H9 (cell line): ENCODE measurements at regions not wholly inside any gene's neighbourhood (a gene's known extent, or its start where the extent isn't known, plus 50 kb on each side); places are given as distances from the start of the nearest gene placed in this dataset.

Source experiments
- DNase-seq: peaks from one replicate; pipeline ENCODE4 v3.0.0-alpha.2; 2017
- H2AFZ ChIP-seq: one replicate; pipeline ENCODE4 v1.6.1; 2013; ENCODE audit warnings: mild to moderate bottlenecking, low read length, control low read depth, moderate library complexity
- H2AK5ac ChIP-seq: 2 replicates; pipeline ENCODE4 v1.6.1; 2013; ENCODE audit warnings: low read length, control low read depth, mixed read lengths; ENCODE audit not compliant: insufficient read length
- H2BK120ac ChIP-seq: one replicate; pipeline ENCODE4 v1.6.1; 2013; ENCODE audit warnings: low read depth, mild to moderate bottlenecking, low read length, control low read depth, inconsistent platforms; ENCODE audit not compliant: poor library complexity, severe bottlenecking
- H2BK12ac ChIP-seq: 2 replicates; pipeline ENCODE4 v1.6.1; 2013; ENCODE audit warnings: low read length, control low read depth, mixed read lengths, low read depth; ENCODE audit not compliant: insufficient read length
- H2BK15ac ChIP-seq: 2 replicates; pipeline ENCODE4 v1.6.1; 2013; ENCODE audit warnings: low read depth, low read length, control low read depth
- H2BK20ac ChIP-seq: one replicate; pipeline ENCODE4 v1.6.1; 2013; ENCODE audit warnings: low read depth, mild to moderate bottlenecking, low read length, control low read depth, inconsistent platforms; ENCODE audit not compliant: poor library complexity, severe bottlenecking
- H2BK5ac ChIP-seq: 2 replicates; pipeline ENCODE4 v1.6.1; 2013; ENCODE audit warnings: low read length, control low read depth, mixed read lengths; ENCODE audit not compliant: insufficient read length
- H3K14ac ChIP-seq: 2 replicates; pipeline ENCODE4 v1.6.1; 2013; ENCODE audit warnings: low read length, control low read depth; ENCODE audit not compliant: insufficient read depth
- H3K18ac ChIP-seq: 2 replicates; pipeline ENCODE4 v1.6.1; 2013; ENCODE audit warnings: low read depth, mild to moderate bottlenecking, mixed read lengths, low read length, control low read depth; ENCODE audit not compliant: insufficient read length
- H3K23ac ChIP-seq: 2 replicates; pipeline ENCODE4 v1.6.1; 2013; ENCODE audit warnings: low read length, control low read depth, mixed read lengths, low read depth; ENCODE audit not compliant: insufficient read length
- H3K23me2 ChIP-seq: 2 replicates; pipeline ENCODE4 v1.6.1; 2013; ENCODE audit warnings: low read depth, mild to moderate bottlenecking, mixed read lengths, low read length, control low read depth; ENCODE audit not compliant: insufficient read length, poor library complexity, severe bottlenecking
- H3K27ac ChIP-seq: 2 replicates; pipeline ENCODE4 v1.5.1; 2013; ENCODE audit warnings: low read length, control low read depth, mixed read lengths, low read depth; ENCODE audit not compliant: insufficient read length
- H3K27me3 ChIP-seq: 2 replicates; pipeline ENCODE4 v1.6.1; 2013; ENCODE audit warnings: low read length, control low read depth, inconsistent platforms; ENCODE audit not compliant: insufficient read depth
- H3K4ac ChIP-seq: 2 replicates; pipeline ENCODE4 v1.6.1; 2013; ENCODE audit warnings: low read depth, mild to moderate bottlenecking, control low read depth, inconsistent platforms, low read length, moderate library complexity
- H3K4me1 ChIP-seq: 2 replicates; pipeline ENCODE4 v1.6.1; 2013; ENCODE audit warnings: low read length, control low read depth, inconsistent platforms; ENCODE audit not compliant: insufficient read depth
- H3K4me2 ChIP-seq: 2 replicates; pipeline ENCODE4 v1.6.1; 2013; ENCODE audit warnings: low read length, control low read depth, mixed read lengths; ENCODE audit not compliant: insufficient read length, insufficient read depth
- H3K56ac ChIP-seq: 2 replicates; pipeline ENCODE4 v1.6.1; 2013; ENCODE audit warnings: low read depth, mild to moderate bottlenecking, mixed read lengths, low read length, control low read depth; ENCODE audit not compliant: insufficient read length
- H3K79me1 ChIP-seq: 2 replicates; pipeline ENCODE4 v1.6.1; 2013; ENCODE audit warnings: low read depth, mild to moderate bottlenecking, moderate library complexity, low read length, control low read depth, inconsistent platforms; ENCODE audit not compliant: insufficient read depth, poor library complexity, severe bottlenecking
- H3K79me2 ChIP-seq: 2 replicates; pipeline ENCODE4 v1.6.1; 2013; ENCODE audit warnings: low read length, control low read depth, inconsistent platforms; ENCODE audit not compliant: insufficient read depth
- H3K9ac ChIP-seq: 2 replicates; pipeline ENCODE4 v1.6.1; 2013; ENCODE audit warnings: low read length, control low read depth, mixed read lengths; ENCODE audit not compliant: insufficient read length; ENCODE audit errors: extremely low read depth
- H3K9me3 ChIP-seq: one replicate; pipeline ENCODE4 v1.6.1; 2013; ENCODE audit warnings: low read depth, low read length, inconsistent platforms; ENCODE audit not compliant: control insufficient read depth
- H3T11ph ChIP-seq: one replicate; pipeline ENCODE4 v1.6.1; 2013; ENCODE audit warnings: mild to moderate bottlenecking, low read length, control low read depth, inconsistent platforms
- H4K20me1 ChIP-seq: one replicate; pipeline ENCODE4 v1.6.1; 2013; ENCODE audit not compliant: control insufficient read depth, insufficient read length, insufficient read depth
- H4K5ac ChIP-seq: 2 replicates; pipeline ENCODE4 v1.6.1; 2013; ENCODE audit warnings: low read depth, mild to moderate bottlenecking, mixed read lengths, low read length, control low read depth; ENCODE audit not compliant: insufficient read length
- H4K8ac ChIP-seq: replicated peaks from 2 replicates; pipeline ENCODE4 v1.6.1; 2013; ENCODE audit warnings: low read length, control low read depth, mixed read lengths, low read depth; ENCODE audit not compliant: insufficient read length
- H4K91ac ChIP-seq: 2 replicates; pipeline ENCODE4 v1.6.1; 2013; ENCODE audit warnings: low read depth, mild to moderate bottlenecking, moderate library complexity, mixed read lengths, low read length, control low read depth; ENCODE audit not compliant: insufficient read length
- H3K27ac Mint-ChIP-seq, 3 experiments: 2 replicates in 2 of 3; 3 replicates in 1 of 3; pipeline ENCODE4 v1.8.0; 2020 to 2021; ENCODE audit warnings: mixed read lengths in 3 of 3, mild to moderate bottlenecking in 1 of 3, moderate library complexity in 1 of 3
- H3K27me3 Mint-ChIP-seq: 2 replicates; pipeline ENCODE4 v1.8.0; 2021; ENCODE audit warnings: low read depth, mild to moderate bottlenecking, moderate library complexity, mixed read lengths
- H3K36me3 Mint-ChIP-seq, 3 experiments: 2 replicates in 2 of 3; 3 replicates in 1 of 3; pipeline ENCODE4 v1.8.0; 2020 to 2021; ENCODE audit warnings: low read depth in 3 of 3, mixed read lengths in 3 of 3; ENCODE audit not compliant: insufficient read depth in 1 of 3
- H3K4me1 Mint-ChIP-seq, 2 experiments: 2 replicates each; pipeline ENCODE4 v1.8.0; 2020; ENCODE audit warnings: mixed read lengths in 2 of 2
- H3K4me3 Mint-ChIP-seq, 2 experiments: 2 replicates in 1 of 2; 3 replicates in 1 of 2; pipeline ENCODE4 v1.8.0; 2020 to 2021; ENCODE audit warnings: mild to moderate bottlenecking in 2 of 2, mixed read lengths in 2 of 2, moderate library complexity in 1 of 2
- H3K9me3 Mint-ChIP-seq, 2 experiments: 2 replicates in 1 of 2; 3 replicates in 1 of 2; pipeline ENCODE4 v1.8.0; 2020; ENCODE audit warnings: mild to moderate bottlenecking in 2 of 2, mixed read lengths in 2 of 2, moderate library complexity in 1 of 2
- CTCF ChIP-seq: fragments of 200-600 bp; sonication (generic); conservative IDR thresholded peaks from 3 replicates; pipeline ENCODE4 v1.8.0; 2021; ENCODE audit warnings: antibody characterized with exemption, mild to moderate bottlenecking
- WGBS: extraction: QIAGEN DNeasy Blood & Tissue Kit; methylation state at CpG from one replicate; pipeline ENCODE4 v1.1.7; 2013; ENCODE audit warnings: missing lambda C conversion rate, low lambda C conversion rate, mixed read lengths; ENCODE audit not compliant: insufficient read length; ENCODE audit errors: extremely low coverage; 5-methylcytosine and 5-hydroxymethylcytosine counted together

- Histone ChIP-seq H2BK120ac (no peak overlapping the region), H4K5ac (no peak overlapping the region), H3T11ph (no peak overlapping the region), H2BK20ac (no peak overlapping the region), H3K9ac (no peak overlapping the region), H4K20me1 (no peaks in the 10 kb centered on the region), H3K79me1 (no peaks in the 10 kb centered on the region), H3K18ac (no peak overlapping the region), H3K56ac (no peak overlapping the region), H2AK5ac (no peak overlapping the region), H2AFZ (no peak overlapping the region), H3K4ac (no peak overlapping the region), H3K79me2 (no peaks in the 10 kb centered on the region), H3K4me1 (no peaks in the 10 kb centered on the region), H3K27ac (no peak overlapping the region), H2BK15ac (no peak overlapping the region), H2BK5ac (no peak overlapping the region), H3K27me3 (no peaks in the 10 kb centered on the region), H2BK12ac (no peak overlapping the region), H3K23ac (no peak overlapping the region), H3K23me2 (no peaks in the 10 kb centered on the region), H4K91ac (no peak overlapping the region), H3K4me2 (no peak overlapping the region), H4K8ac (no peak overlapping the region), H3K14ac (no peak overlapping the region), H3K9me3 (no peaks in the 10 kb centered on the region)
- no peak for TF ChIP-seq CTCF
- no peak for DNase-seq
- Mint-ChIP-seq H3K4me1 (peaks cover 5 to 8% of the 10 kb centered on the region in 2 experiments; a peak in 2 of 4 replicates), H3K36me3 (no peaks in the 10 kb centered on the region), H3K4me3 (no peak overlapping the region), H3K9me3 (no peaks in the 10 kb centered on the region), H3K27ac (no peak overlapping the region), H3K27me3 (no peaks in the 10 kb centered on the region)
- WGBS = no CpG with 5 or more reads among the region's 4 CpGs
These were observed 701.5 kb downstream of the SORCS3 start for GRCh38 chr10:105342606-105343005.
